ENCODE measurements at regions not wholly inside any gene's neighbourhood (a gene's known extent, or its start where the extent isn't known, plus 50 kb on each side); places are given as distances from the start of the nearest gene placed in this dataset.

- TF ChIP-seq CTCF (IDR thresholded peaks at IDR 0.05; ENCODE audit: extremely low read depth in 1 of 2, insufficient read depth in 1 of 2, low read depth in 1 of 2, low read length in 2 of 2) (no peak), POLR2AphosphoS5 (IDR thresholded peaks at IDR 0.05; ENCODE audit: insufficient read depth, low read depth, low read length) (no peak), EZH2 (IDR thresholded peaks at IDR 0.05; ENCODE audit: borderline replicate concordance, low read depth, low read length, severe bottlenecking) (no peak), FOS (IDR thresholded peaks at IDR 0.05; ENCODE audit: borderline replicate concordance, insufficient read depth, low read length) (no peak), POLR2A (IDR thresholded peaks at IDR 0.05; ENCODE audit: low read depth, low read length) (no peak)
Measured at GRCh38 chr3:127419182-127419581, 131.3 kb upstream of the PRR20G start.

Measured in endothelial cell of umbilical vein (primary cell).